ENCODE measurements at regions not wholly inside any gene's neighbourhood (a gene's known extent, or its start where the extent isn't known, plus 50 kb on each side); places are given as distances from the start of the nearest gene placed in this dataset.

DNA sequence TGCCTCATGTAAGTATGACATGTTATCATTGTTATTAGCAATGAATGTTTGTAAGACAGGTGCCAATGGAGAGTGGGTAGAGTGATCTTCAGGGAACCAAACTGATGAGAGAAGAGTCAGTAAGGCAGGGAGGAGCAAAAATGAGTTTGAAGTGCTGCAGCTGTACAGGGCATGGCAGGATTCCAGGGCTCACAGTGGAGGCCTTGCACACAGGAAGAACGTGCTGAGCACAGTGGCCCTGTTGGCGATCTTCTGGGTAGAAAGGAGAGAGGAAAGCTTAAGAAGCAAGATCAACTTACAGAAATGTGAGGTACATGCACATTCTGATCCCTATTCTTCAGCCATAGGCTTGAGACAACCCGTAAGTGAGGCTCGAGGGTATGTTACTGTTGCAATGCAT lies 219.3 kb upstream of the TMEM45B start:
- H3K27me3 Mint-ChIP-seq (ENCODE audit: low read depth), result no peaks in the 10 kb centered on the region
- no peak for DNase-seq (ENCODE audit: low spot score)
- peaks cover 6% of the 10 kb centered on the region for H3K9me3 Mint-ChIP-seq

DNA sequence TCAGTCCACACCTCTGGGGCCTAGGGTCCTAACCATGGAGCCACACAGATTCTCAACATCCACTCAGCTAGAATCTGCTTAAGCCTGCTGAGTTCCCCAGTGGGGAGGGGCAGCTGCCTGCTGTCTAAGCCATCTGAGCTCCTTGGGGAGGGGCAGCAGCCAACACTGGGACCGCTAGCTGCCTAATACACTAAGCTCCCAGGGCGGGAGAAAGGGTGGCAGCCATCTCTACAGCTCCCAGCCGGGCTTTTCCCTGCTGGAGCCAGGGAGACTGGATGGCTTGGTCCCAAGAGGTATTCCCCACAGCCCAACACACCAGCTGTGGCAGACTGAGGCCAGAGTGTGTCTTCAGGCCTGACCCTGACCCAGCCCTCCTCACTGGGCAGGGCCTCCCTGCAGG lies 217.3 kb upstream of the TMEM45B start:
- H3K4me3 Mint-ChIP-seq, result no peak overlapping the region
- no peaks in the 10 kb centered on the region for H3K36me3 Mint-ChIP-seq (ENCODE audit: low read depth)
- no peaks in the 10 kb centered on the region for H3K4me1 Mint-ChIP-seq (ENCODE audit: low read depth)
- no peak overlapping the region for H3K27ac Mint-ChIP-seq
- H3K27me3 Mint-ChIP-seq (ENCODE audit: low read depth), result no peaks in the 10 kb centered on the region
- no peak for DNase-seq (ENCODE audit: low spot score)
- H3K9me3 Mint-ChIP-seq, result peaks cover 6% of the 10 kb centered on the region

More for the DNA sequence above, 219.3 kb upstream of the TMEM45B start:
- H3K36me3 Mint-ChIP-seq (ENCODE audit: low read depth), result no peaks in the 10 kb centered on the region
- H3K27ac Mint-ChIP-seq, result no peak overlapping the region
- no peak overlapping the region for H3K4me3 Mint-ChIP-seq
- no peaks in the 10 kb centered on the region for H3K4me1 Mint-ChIP-seq (ENCODE audit: low read depth)

DNA sequence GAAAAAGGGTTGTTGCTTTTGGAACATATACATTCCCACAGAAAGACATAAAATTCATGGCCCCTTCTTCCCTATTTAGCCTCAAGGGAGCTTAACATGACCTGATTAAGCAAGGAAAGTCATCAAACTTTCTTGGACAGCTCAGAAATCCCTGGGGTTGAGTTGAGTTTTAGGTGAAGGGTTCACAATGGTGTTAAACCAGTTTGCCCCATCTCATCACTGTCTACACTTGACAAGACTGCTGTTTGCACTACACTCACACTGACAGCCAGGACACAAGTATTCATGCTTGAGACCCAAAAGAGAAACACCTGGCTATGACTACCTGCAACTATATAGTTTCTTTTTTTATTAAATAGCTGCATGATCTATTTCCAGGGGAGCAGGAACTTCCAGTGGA lies 209.8 kb upstream of the TMEM45B start:
- DNase-seq (ENCODE audit: low spot score), result no peak
- H3K27me3 Mint-ChIP-seq (ENCODE audit: low read depth), result no peaks in the 10 kb centered on the region
- no peaks in the 10 kb centered on the region for H3K4me1 Mint-ChIP-seq (ENCODE audit: low read depth)
- no peak overlapping the region for H3K4me3 Mint-ChIP-seq
- H3K9me3 Mint-ChIP-seq, result no peaks in the 10 kb centered on the region
- H3K27ac Mint-ChIP-seq, result no peak overlapping the region
- H3K36me3 Mint-ChIP-seq (ENCODE audit: low read depth), result no peaks in the 10 kb centered on the region

DNA sequence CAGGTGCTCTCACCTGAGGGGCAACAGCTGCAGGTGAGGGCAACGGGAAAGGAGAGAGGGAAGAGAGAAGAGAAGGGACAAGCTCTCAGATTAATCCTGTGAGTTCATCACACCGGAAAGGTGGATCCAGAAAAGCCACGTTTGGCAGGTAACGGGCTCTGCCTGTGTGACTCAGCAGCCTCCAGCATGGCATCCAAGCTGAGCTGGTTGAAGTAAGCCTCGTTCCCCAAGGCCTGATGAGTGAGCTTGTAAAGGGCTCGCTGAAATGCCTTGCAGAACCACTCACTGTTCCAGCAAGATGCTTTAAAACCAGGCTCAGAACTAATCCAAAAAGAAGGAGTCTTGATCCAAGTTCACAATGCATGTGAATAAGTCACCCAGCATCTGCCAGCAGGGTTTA lies 206.9 kb upstream of the TMEM45B start:
- Mint-ChIP-seq H3K27ac (no peak overlapping the region), H3K4me1 (ENCODE audit: low read depth) (no peaks in the 10 kb centered on the region), H3K36me3 (ENCODE audit: low read depth) (no peaks in the 10 kb centered on the region), H3K27me3 (ENCODE audit: low read depth) (no peaks in the 10 kb centered on the region), H3K9me3 (no peaks in the 10 kb centered on the region), H3K4me3 (no peak overlapping the region)
- DNase-seq (ENCODE audit: low spot score), result no peak

DNA sequence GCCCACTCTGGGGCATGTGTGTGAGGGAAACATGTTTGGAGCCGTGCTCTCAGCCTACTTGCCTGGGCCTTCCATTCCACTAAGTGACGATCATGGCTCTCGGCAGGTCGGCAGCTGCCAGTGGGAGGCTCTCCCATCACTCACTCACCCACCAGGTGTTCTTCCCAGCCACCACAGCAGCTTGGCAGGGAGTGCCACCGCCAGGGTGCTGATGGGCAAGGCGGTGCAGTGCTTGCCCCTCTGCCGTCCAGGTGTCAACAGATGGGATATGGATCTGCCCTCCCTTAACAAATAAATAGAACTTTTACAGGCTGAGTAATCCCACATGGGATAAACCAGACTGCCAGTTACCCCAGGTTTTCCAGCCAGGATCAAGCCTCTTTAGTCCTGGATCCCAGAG lies 205.5 kb upstream of the TMEM45B start:
- no peaks in the 10 kb centered on the region for H3K36me3 Mint-ChIP-seq (ENCODE audit: low read depth)

DNA sequence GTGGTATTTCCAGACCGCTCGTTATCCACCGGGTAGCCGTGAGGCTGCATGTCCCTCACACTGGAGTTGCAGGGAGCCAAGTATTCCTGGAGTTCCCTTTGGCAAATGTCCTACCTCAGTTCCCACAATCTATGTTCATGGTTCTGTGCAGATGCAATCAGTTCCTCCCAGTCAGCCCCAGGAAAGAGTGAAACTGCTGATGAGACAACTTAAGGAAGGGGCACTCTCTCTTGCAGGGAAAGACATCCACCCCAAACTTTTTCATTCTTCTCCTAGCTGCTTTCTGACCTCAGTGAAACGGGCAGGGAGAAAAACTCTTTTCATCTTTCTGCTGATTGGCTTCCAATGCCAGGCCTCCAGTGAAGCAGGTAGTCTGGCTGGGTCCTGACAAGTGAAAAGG lies 205.1 kb upstream of the TMEM45B start:
- Mint-ChIP-seq H3K4me1 (ENCODE audit: low read depth) (no peaks in the 10 kb centered on the region), H3K27ac (no peak overlapping the region), H3K9me3 (no peaks in the 10 kb centered on the region), H3K4me3 (no peak overlapping the region), H3K36me3 (ENCODE audit: low read depth) (no peaks in the 10 kb centered on the region), H3K27me3 (ENCODE audit: low read depth) (no peaks in the 10 kb centered on the region)
- DNase-seq (ENCODE audit: low spot score), result no peak

More for the DNA sequence above, 205.5 kb upstream of the TMEM45B start:
- no peak for DNase-seq (ENCODE audit: low spot score)
- no peaks in the 10 kb centered on the region for H3K27me3 Mint-ChIP-seq (ENCODE audit: low read depth)
- H3K9me3 Mint-ChIP-seq, result no peaks in the 10 kb centered on the region
- no peak overlapping the region for H3K27ac Mint-ChIP-seq
- no peak overlapping the region for H3K4me3 Mint-ChIP-seq
- no peaks in the 10 kb centered on the region for H3K4me1 Mint-ChIP-seq (ENCODE audit: low read depth)

DNA sequence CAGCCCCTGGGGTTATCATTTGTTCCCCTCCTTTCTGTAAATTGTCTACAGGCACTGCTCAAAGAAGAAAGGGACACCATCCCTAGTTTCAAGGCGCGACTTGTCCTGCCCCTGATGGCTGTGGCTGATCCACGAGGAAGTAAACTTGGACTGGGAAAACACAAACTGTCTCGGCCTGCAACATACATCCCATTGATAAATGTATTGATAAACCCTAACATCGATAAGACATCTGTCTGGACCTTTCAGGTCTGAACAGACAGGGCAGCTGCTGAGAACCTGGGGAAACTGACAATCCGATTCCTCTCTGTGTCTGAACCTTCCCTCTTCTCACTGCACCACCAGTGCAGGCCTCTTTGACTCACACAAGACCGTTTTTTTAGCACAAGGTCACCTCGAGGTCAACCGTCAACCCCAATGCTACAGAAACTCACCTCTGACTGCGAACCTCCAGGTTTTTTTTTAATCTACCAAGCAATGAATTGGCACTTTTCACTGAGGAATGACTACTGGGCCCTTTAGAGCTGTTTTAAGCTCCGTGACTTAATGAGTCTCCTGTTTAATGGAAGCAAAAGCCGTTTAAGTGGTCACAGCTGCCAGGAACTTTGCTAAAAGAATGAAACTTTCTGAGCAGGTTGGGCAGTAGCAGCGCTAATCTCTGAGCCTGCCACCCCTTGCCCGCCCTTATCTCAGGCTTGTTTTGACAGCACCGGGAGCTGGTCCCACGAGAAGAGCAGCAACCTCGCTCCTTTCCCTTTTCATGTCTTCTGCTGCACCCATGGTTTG lies 203.8 kb upstream of the TMEM45B start:
- Mint-ChIP-seq H3K36me3 (ENCODE audit: low read depth) (no peaks in the 10 kb centered on the region), H3K27me3 (ENCODE audit: low read depth) (no peaks in the 10 kb centered on the region), H3K4me1 (ENCODE audit: low read depth) (no peaks in the 10 kb centered on the region), H3K9me3 (no peaks in the 10 kb centered on the region), H3K4me3 (no peak overlapping the region), H3K27ac (no peak overlapping the region)
- DNase-seq (ENCODE audit: low spot score), result no peak

DNA sequence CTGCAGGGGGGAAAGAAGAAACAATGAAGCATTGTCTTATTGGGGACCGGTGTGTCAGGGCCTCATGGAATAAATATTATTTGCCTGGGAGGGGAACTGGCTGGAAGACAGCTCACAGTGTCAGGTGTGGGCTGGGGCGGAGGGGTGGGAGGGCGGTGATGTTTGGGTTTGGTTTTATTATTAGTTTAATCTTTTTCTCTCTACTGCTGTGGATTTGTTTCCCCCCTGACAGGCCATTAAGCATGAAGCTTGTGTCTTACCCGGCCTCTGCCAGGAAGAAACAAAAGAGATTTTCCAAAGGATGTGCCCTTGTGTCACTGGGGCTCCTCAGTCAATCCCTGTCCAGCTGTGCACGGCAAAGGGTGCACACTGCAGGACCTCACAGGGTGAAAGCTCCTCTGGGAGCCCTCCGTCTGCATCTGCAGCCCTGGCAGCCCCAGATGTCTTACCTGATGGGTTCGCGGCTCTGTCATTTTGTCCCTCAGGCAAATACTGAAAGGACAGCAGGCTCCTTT lies 203.1 kb upstream of the TMEM45B start:
- no peaks in the 10 kb centered on the region for H3K9me3 Mint-ChIP-seq
- no peaks in the 10 kb centered on the region for H3K4me1 Mint-ChIP-seq (ENCODE audit: low read depth)
- no peak overlapping the region for H3K27ac Mint-ChIP-seq
- H3K27me3 Mint-ChIP-seq (ENCODE audit: low read depth), result no peaks in the 10 kb centered on the region
- no peaks in the 10 kb centered on the region for H3K36me3 Mint-ChIP-seq (ENCODE audit: low read depth)
- DNase-seq (ENCODE audit: low spot score), result no peak
- H3K4me3 Mint-ChIP-seq, result no peak overlapping the region

DNA sequence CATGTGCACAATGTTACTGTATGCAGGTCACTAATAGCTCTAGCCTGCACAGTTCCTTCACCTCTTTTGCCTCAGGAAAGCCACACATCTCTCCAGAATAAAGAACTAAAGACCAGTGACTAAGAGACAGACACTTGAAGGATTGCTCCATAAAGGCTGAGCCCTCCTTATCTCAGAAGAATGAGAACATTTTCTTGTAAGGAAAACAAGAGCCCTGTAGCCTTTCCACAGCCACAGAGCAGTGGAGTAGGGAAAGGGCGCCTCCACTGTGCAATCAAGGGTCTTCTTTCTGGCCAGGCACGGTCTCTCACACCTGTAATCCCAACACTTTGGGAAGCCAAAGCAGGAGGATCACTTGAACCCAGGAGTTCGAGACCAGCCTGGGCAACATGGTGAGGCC lies 202.6 kb upstream of the TMEM45B start:
- Mint-ChIP-seq H3K27me3 (ENCODE audit: low read depth) (no peaks in the 10 kb centered on the region), H3K4me1 (ENCODE audit: low read depth) (no peaks in the 10 kb centered on the region), H3K4me3 (no peak overlapping the region), H3K27ac (no peak overlapping the region), H3K36me3 (ENCODE audit: low read depth) (no peaks in the 10 kb centered on the region), H3K9me3 (no peaks in the 10 kb centered on the region)
- no peak for DNase-seq (ENCODE audit: low spot score)

DNA sequence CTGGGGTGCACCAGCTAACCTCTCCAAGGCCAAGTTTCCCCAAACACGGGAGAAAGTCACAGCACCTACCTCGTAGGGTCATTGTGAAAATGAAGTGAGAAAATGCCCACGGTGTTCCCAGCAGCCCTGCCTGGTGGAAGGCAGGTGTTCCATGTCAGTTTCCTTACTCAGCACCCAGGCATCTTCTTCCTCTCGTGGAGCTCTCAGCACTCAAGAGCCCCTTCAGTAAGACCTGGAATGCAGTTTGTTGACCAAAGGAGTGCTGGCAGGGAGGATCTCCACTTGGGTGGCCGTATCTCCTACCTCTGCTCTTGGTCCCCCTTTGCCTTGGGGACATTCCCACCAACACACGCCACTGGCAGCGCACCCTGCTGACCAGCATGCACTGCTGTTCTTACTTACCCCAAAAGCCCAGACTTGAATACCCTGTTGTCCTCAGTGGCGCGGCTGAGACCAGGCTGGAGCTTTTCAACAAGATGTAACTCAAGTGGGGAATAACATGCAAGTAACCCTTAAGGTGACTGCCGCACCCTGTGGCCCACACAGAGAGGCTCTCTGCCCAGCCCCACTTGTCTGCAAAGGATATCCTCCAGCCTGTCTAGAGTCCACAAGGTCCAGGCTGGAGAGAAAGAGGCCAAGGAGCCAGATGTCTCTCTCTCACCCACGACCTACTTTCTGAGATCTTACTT lies 201.2 kb upstream of the TMEM45B start:
- no peaks in the 10 kb centered on the region for H3K27me3 Mint-ChIP-seq (ENCODE audit: low read depth)
- H3K4me1 Mint-ChIP-seq (ENCODE audit: low read depth), result no peaks in the 10 kb centered on the region
- H3K27ac Mint-ChIP-seq, result no peak overlapping the region
- H3K4me3 Mint-ChIP-seq, result no peak overlapping the region
- no peaks in the 10 kb centered on the region for H3K9me3 Mint-ChIP-seq
- no peak for DNase-seq (ENCODE audit: low spot score)
- no peaks in the 10 kb centered on the region for H3K36me3 Mint-ChIP-seq (ENCODE audit: low read depth)

DNA sequence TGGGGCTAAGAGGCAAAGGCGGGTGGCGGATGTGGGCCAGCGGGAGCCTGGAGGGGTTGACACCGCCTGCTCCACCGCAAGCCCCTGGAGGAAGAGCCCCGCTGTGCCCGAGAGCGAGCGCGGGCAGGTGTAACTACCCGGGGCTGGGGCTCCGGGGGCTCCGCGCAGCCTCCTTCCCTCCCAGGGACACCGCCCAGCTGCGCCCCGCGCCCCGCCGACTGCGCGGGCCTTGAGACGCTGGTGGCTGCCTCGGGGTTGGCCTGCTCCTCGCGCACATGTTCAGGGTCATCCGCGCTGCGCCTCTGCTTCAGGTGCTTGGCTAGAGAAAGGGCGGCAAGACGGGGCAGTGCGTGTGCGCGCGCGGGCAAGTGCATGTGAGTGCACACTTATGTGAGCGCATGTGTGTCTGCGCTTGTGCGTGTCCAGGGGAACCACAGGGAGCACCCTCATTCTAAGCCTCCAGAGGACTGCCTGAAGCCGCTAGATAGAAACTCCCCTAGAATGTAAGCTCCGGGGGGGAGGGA lies 197.5 kb upstream of the TMEM45B start:
- no peaks in the 10 kb centered on the region for H3K9me3 Mint-ChIP-seq
- no peak overlapping the region for H3K4me3 Mint-ChIP-seq
- H3K27me3 Mint-ChIP-seq (ENCODE audit: low read depth), result no peaks in the 10 kb centered on the region
- no peaks in the 10 kb centered on the region for H3K36me3 Mint-ChIP-seq (ENCODE audit: low read depth)
- H3K4me1 Mint-ChIP-seq (ENCODE audit: low read depth), result no peaks in the 10 kb centered on the region
- DNase-seq (ENCODE audit: low spot score), result no peak
- H3K27ac Mint-ChIP-seq, result no peak overlapping the region

DNA sequence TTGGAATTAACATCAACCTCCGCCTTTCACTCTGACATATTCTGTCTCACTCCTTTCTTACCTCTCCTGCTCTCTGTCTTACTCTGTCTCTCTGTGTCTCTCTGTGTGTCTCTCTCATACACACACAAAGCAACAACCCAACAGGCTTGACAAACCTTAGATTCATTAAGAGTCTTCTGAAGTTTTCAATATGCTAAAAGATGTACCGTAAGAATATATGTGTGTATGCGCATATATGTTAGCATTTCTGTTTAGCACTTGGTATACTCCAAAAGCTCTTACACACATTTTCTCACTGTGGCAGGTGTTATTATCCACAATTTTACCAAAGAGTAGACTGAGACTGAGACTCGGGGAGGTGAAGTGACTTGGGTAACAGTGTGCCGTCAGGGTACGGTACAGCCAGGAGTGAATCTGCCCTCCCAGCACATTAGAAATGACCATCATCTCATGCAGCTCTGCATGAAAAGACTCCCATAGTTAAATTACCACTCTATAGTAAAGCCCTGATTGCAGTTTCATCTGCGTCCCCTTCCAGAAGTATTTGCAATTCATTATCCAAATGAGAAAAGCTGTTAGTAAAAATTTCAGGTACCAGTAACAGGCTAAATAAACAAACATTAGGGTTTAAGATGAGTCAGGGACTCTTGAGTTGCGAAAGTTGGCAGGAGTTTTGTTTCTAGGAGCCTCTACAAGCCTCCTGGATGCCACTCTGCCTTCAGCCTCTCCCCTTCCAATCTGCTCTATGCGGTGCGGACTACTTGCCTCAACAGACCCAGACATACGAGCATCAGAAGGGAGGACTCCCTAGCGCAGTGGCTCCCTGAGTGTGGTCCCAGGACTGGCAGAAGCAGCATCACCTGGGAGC lies 195.2 kb upstream of the TMEM45B start:
- Mint-ChIP-seq H3K36me3 (ENCODE audit: low read depth) (no peaks in the 10 kb centered on the region), H3K27ac (no peak overlapping the region), H3K4me3 (no peak overlapping the region), H3K9me3 (no peaks in the 10 kb centered on the region), H3K27me3 (ENCODE audit: low read depth) (no peaks in the 10 kb centered on the region), H3K4me1 (ENCODE audit: low read depth) (no peaks in the 10 kb centered on the region)
- no peak for DNase-seq (ENCODE audit: low spot score)

DNA sequence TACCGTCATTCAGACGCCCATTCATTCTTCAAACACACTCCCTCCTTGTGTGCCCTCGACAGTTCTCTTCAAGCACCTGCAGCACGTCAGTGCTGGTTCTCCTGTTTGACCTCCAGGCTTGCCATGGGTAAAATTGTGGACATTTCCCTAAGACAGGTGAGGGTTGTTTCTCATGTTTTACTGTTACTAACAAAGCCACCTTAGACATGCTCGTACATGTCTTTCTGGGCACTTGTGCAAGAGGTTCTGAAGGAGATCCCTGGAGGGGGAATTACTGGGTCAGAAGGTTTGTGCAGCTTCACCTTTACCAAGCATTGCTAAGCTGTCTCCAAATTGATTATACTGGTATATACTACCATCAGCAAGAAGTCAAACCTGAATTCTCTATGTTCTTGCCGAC lies 189.7 kb upstream of the TMEM45B start:
- Mint-ChIP-seq H3K4me3 (no peak overlapping the region), H3K4me1 (ENCODE audit: low read depth) (no peaks in the 10 kb centered on the region)

DNA sequence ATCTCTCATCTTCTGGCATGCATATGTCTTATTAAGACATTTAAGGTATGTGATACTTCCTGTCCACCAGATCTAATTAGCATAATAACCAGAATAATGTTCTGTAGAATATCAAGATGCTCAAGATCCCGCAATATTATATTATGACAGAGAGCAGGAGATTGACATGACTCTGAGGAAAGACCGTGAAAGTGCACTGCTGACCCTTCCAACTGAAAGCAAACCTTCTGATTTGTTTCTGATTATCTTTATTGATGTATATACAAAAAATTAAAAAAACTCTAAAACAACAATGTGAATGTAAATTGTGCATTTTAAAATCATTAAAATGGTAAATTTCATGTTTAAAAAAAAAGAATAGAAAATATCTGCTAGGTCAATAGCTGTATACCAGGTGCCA lies 184.4 kb upstream of the TMEM45B start:
- Mint-ChIP-seq H3K4me1 (ENCODE audit: low read depth) (no peaks in the 10 kb centered on the region), H3K27ac (no peak overlapping the region), H3K27me3 (ENCODE audit: low read depth) (no peaks in the 10 kb centered on the region), H3K4me3 (no peak overlapping the region), H3K9me3 (peaks cover 6% of the 10 kb centered on the region), H3K36me3 (ENCODE audit: low read depth) (no peaks in the 10 kb centered on the region)
- no peak for DNase-seq (ENCODE audit: low spot score)

More for the DNA sequence above, 189.7 kb upstream of the TMEM45B start:
- Mint-ChIP-seq H3K27me3 (ENCODE audit: low read depth) (no peaks in the 10 kb centered on the region), H3K36me3 (ENCODE audit: low read depth) (no peaks in the 10 kb centered on the region), H3K9me3 (peaks cover 6% of the 10 kb centered on the region), H3K27ac (no peak overlapping the region)
- DNase-seq (ENCODE audit: low spot score), result no peak
